OCI-LY7 (cell line): ENCODE measurements at regions not wholly inside any gene's neighbourhood (a gene's known extent, or its start where the extent isn't known, plus 50 kb on each side); places are given as distances from the start of the nearest gene placed in this dataset.

Experiments used
- BruUV-seq: library from RNA; stranded (reverse); fragments of 400-500 nt; replicated peaks from 2 replicates; lab custom pipeline; 2021; lab: Mats Ljungman, UMichigan
- CTCF ChIA-PET: fragments of 300-600 bp; sonication (Branson Sonifier 250); formaldehyde crosslinking; loops from one replicate; lab custom pipeline; 2022; ENCODE audit warnings: antibody characterized with exemption; ENCODE audit not compliant: unreplicated experiment; lab: Charles Lee
- POLR2A ChIA-PET: fragments of 300-600 bp; sonication (Branson Sonifier 250); formaldehyde crosslinking; loops from one replicate; lab custom pipeline; 2022; ENCODE audit warnings: antibody characterized with exemption; lab: Charles Lee
- DNase-seq: peaks from one replicate; pipeline ENCODE4 v3.0.0-alpha.2; 2015; ENCODE audit warnings: low spot score
- H2AFZ ChIP-seq: fragments of 200-600 bp; sonication (generic), shearing (Covaris generic); 2 replicates; pipeline ENCODE4 v1.6.1; 2014; ENCODE audit warnings: mild to moderate bottlenecking, antibody characterized with exemption, low read length, moderate library complexity
- H3K27ac ChIP-seq: fragments of 200-600 bp; sonication (generic); 2 replicates; pipeline ENCODE4 v1.5.1; 2014; ENCODE audit warnings: mixed run types, low read depth, mild to moderate bottlenecking, moderate library complexity, low read length, inconsistent platforms; ENCODE audit not compliant: poor library complexity, severe bottlenecking
- H3K36me3 ChIP-seq: fragments of 200-600 bp; sonication (generic); 2 replicates; pipeline ENCODE4 v1.6.1; 2014; ENCODE audit warnings: mild to moderate bottlenecking, antibody characterized with exemption, low read length, moderate library complexity, mixed read lengths; ENCODE audit not compliant: insufficient read depth
- H3K4me1 ChIP-seq: fragments of 200-600 bp; sonication (generic); 2 replicates; pipeline ENCODE4 v1.5.1; 2014; ENCODE audit warnings: mild to moderate bottlenecking, low read length; ENCODE audit not compliant: insufficient read depth, poor library complexity, severe bottlenecking
- H3K4me2 ChIP-seq: fragments of 200-600 bp; sonication (generic); 2 replicates; pipeline ENCODE4 v1.6.1; 2014; ENCODE audit warnings: mild to moderate bottlenecking, low read length
- H3K4me3 ChIP-seq: fragments of 200-600 bp; sonication (generic); 2 replicates; pipeline ENCODE4 v1.5.1; 2014; ENCODE audit warnings: mild to moderate bottlenecking, low read depth, low read length; ENCODE audit not compliant: poor library complexity, severe bottlenecking
- H3K79me2 ChIP-seq: fragments of 200-600 bp; sonication (generic); 2 replicates; pipeline ENCODE4 v1.6.1; 2016; ENCODE audit warnings: low read depth, mild to moderate bottlenecking, low read length, moderate library complexity, mixed read lengths; ENCODE audit not compliant: insufficient read depth
- H3K9me2 ChIP-seq: fragments of 200-600 bp; sonication (generic); 2 replicates; pipeline ENCODE4 v1.6.1; 2016; ENCODE audit warnings: mild to moderate bottlenecking, low read length, mixed read lengths; ENCODE audit not compliant: insufficient read depth
- H3K9me3 ChIP-seq: fragments of 200-600 bp; sonication (generic); 2 replicates; pipeline ENCODE4 v1.6.1; 2014; ENCODE audit warnings: mild to moderate bottlenecking, mixed run types, low read length, mixed read lengths
- H4K20me1 ChIP-seq: fragments of 200-600 bp; sonication (generic); 2 replicates; pipeline ENCODE4 v1.6.1; 2014; ENCODE audit warnings: mild to moderate bottlenecking, antibody characterized with exemption, low read length, moderate library complexity, mixed read lengths; ENCODE audit not compliant: insufficient read depth
- EZH2phosphoT487 ChIP-seq: fragments of 200-600 bp; sonication (generic); IDR thresholded peaks from 2 replicates; pipeline ENCODE4 v1.6.1; 2018; ENCODE audit warnings: low read depth, borderline replicate concordance, mild to moderate bottlenecking, mixed run types, antibody characterized with exemption, low read length, moderate library complexity, mixed read lengths
- intact Hi-C: fragments of 100-400 bp; cut with micrococcal nuclease; formaldehyde crosslinking; loops from one replicate; pipeline ENCODE4 v1.10.0; 2022; ENCODE audit not compliant: unreplicated experiment
- TF ChIP-seq, protein P1 (sequence below): fragments of 200-600 bp; sonication (generic); conservative IDR thresholded peaks from 2 replicates; pipeline ENCODE4 v1.5.1; 2014; ENCODE audit warnings: mild to moderate bottlenecking, antibody characterized with exemption, low read length, moderate library complexity, mixed read lengths

DNA sequence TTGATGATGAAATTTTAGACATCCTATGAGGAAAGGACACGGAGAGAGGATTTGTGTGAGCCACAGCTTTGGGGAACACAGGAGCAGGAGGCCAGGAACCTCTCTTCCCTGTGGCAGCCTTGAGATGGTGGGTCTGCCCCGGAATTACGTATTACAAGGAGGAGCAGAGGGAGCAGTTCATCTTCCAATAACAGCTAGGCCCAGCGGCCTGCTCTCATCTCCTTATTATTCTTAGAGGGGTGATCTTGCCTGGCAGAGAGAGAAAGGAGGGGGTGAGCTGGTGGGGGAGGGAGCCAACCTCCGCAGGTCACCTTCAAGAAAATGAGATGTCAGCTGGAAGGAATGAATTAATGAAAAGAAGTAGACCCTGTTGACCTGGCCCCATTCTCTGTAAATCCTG, 305.8 kb downstream of the LRFN2 start:
- Histone ChIP-seq H3K9me3 (no peaks in the 10 kb centered on the region), H3K4me1 (no peaks in the 10 kb centered on the region), H4K20me1 (no peaks in the 10 kb centered on the region), H3K9me2 (no peaks in the 10 kb centered on the region), H3K36me3 (no peaks in the 10 kb centered on the region), H2AFZ (no peak overlapping the region), H3K4me3 (no peak overlapping the region), H3K79me2 (no peaks in the 10 kb centered on the region), H3K4me2 (no peak overlapping the region), H3K27ac (no peak overlapping the region)
- CTCF ChIA-PET: no interaction called here
- TF ChIP-seq EZH2phosphoT487: no peak
- TF ChIP-seq, protein P1, sequence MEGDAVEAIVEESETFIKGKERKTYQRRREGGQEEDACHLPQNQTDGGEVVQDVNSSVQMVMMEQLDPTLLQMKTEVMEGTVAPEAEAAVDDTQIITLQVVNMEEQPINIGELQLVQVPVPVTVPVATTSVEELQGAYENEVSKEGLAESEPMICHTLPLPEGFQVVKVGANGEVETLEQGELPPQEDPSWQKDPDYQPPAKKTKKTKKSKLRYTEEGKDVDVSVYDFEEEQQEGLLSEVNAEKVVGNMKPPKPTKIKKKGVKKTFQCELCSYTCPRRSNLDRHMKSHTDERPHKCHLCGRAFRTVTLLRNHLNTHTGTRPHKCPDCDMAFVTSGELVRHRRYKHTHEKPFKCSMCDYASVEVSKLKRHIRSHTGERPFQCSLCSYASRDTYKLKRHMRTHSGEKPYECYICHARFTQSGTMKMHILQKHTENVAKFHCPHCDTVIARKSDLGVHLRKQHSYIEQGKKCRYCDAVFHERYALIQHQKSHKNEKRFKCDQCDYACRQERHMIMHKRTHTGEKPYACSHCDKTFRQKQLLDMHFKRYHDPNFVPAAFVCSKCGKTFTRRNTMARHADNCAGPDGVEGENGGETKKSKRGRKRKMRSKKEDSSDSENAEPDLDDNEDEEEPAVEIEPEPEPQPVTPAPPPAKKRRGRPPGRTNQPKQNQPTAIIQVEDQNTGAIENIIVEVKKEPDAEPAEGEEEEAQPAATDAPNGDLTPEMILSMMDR: no peak
- BruUV-seq: no TSS peak
- DNase-seq: no peak
- intact Hi-C loops: no loop called here
- POLR2A ChIA-PET: no interaction called here

DNA sequence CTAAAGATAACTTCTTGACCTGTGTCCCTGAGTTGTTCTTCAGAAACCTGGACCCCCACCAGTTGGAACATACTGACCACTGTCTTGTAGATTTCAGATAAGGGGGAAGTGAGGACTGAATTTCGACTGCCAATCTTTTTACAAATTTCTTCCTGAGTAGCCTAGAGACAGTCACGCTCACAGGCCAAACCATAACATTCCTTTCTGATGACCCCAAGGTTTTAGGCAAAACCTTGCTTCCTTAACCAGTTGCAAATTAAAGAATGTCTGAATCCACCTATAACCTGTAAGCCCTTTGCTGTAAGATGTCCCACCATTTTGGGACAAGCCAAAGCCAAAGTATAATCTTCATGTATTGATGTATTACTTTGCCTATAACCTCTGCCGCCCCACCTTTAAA, 306.9 kb downstream of the LRFN2 start:
- no peak for DNase-seq
- no peak overlapping the region for H3K27ac ChIP-seq
- no TSS peak for BruUV-seq
- no peak overlapping the region for H3K4me2 ChIP-seq
- ChIA-PET POLR2A (interaction anchor here (0.5 kb wide), 2 partner anchors 13 to 127 kb away, joined by 3 to 4 read pairs; no protein-coding TSS in a partner anchor), CTCF (no interaction called here)
- no peaks in the 10 kb centered on the region for H4K20me1 ChIP-seq
- H3K4me3 ChIP-seq: no peak overlapping the region
- no peak for TF ChIP-seq EZH2phosphoT487
- TF ChIP-seq, protein P1: no peak
- no peaks in the 10 kb centered on the region for H3K9me3 ChIP-seq
- H3K9me2 ChIP-seq: no peaks in the 10 kb centered on the region
- no peak overlapping the region for H2AFZ ChIP-seq
- H3K79me2 ChIP-seq: no peaks in the 10 kb centered on the region
- intact Hi-C loops: no loop called here
- no peaks in the 10 kb centered on the region for H3K4me1 ChIP-seq
- no peaks in the 10 kb centered on the region for H3K36me3 ChIP-seq

DNA sequence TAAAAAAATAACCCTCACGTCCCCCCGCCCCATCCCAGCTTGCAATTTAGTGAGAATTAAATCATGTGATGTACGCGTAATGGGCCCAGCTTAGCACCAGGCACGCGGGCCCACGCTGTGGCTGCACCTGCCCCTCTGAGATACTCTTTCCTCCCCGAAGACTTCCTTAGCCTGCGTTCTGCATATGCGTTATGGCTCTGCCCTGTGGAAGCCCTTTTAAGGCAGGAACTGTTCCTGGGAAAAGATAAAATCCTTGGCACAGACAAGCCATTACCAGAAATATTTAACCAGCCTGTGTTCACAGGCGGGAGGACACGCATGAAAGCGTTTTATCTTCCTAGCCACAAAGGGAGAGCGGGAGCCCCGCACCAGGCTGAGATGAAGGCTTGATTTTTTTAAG, 311.0 kb downstream of the LRFN2 start:
- Histone ChIP-seq H3K27ac (no peak overlapping the region), H3K9me3 (no peaks in the 10 kb centered on the region), H3K4me1 (no peaks in the 10 kb centered on the region), H3K9me2 (no peaks in the 10 kb centered on the region), H3K79me2 (no peaks in the 10 kb centered on the region), H3K4me3 (no peak overlapping the region), H3K36me3 (no peaks in the 10 kb centered on the region), H4K20me1 (no peaks in the 10 kb centered on the region), H2AFZ (no peak overlapping the region), H3K4me2 (no peak overlapping the region)
- TF ChIP-seq EZH2phosphoT487: no peak
- TF ChIP-seq, protein P1: no peak
- intact Hi-C loops: no loop called here
- POLR2A ChIA-PET: no interaction called here
- DNase-seq: no peak
- BruUV-seq: no TSS peak
- CTCF ChIA-PET: no interaction called here
